Retinal pigment epithelial cell (primary cell): ENCODE measurements at regions not wholly inside any gene's neighbourhood (a gene's known extent, or its start where the extent isn't known, plus 50 kb on each side); places are given as distances from the start of the nearest gene placed in this dataset.

ENCODE experiments used
- DNase-seq: peaks from one replicate; pipeline ENCODE4 v3.0.0-alpha.2; 2010; ENCODE audit warnings: low read depth
- H3K4me3 ChIP-seq: 2 replicates; pipeline ENCODE4 v1.5.1; 2011; ENCODE audit warnings: mild to moderate bottlenecking, low read length, control low read depth, moderate library complexity
- CTCF ChIP-seq: conservative IDR thresholded peaks from 2 replicates; pipeline ENCODE4 v1.5.1; 2011; ENCODE audit warnings: low read depth, low read length, control low read depth, inconsistent platforms

- TF ChIP-seq CTCF: no peak
- DNase-seq: no peak
- H3K4me3 ChIP-seq: no peak overlapping the region
Measured at GRCh38 chr7:106797937-106798336, 67.1 kb upstream of the PIK3CG start.

GRCh38 chr7:106802589-106802988, 62.5 kb upstream of the PIK3CG start:
- no peak overlapping the region for H3K4me3 ChIP-seq
- no peak for TF ChIP-seq CTCF
- DNase-seq: no peak

- no peak for TF ChIP-seq CTCF
- H3K4me3 ChIP-seq: no peak overlapping the region
- DNase-seq: no peak
Measured at GRCh38 chr7:106806556-106806955, 58.5 kb upstream of the PIK3CG start.

- TF ChIP-seq CTCF: no peak
- no peak for DNase-seq
- no peak overlapping the region for H3K4me3 ChIP-seq
Measured at GRCh38 chr7:106807474-106807873, 57.6 kb upstream of the PIK3CG start.

- TF ChIP-seq CTCF: no peak
- no peak overlapping the region for H3K4me3 ChIP-seq
- DNase-seq: no peak
Measured at GRCh38 chr7:106808967-106809635, 56.0 kb upstream of the PIK3CG start.

- no peak for TF ChIP-seq CTCF
- DNase-seq: no peak
- H3K4me3 ChIP-seq: no peak overlapping the region
Measured at GRCh38 chr7:106811472-106811871, 53.6 kb upstream of the PIK3CG start.

GRCh38 chr7:106812027-106812643, 52.9 kb upstream of the PIK3CG start:
- TF ChIP-seq CTCF: no peak
- no peak for DNase-seq
- H3K4me3 ChIP-seq: no peak overlapping the region
